SU-DHL-6 (cell line): ENCODE measurements at regions not wholly inside any gene's neighbourhood (a gene's known extent, or its start where the extent isn't known, plus 50 kb on each side); places are given as distances from the start of the nearest gene placed in this dataset.

Experiments
- H2AFZ ChIP-seq: fragments of 200-600 bp; sonication (generic); 2 replicates; pipeline ENCODE4 v1.6.1; 2014; ENCODE audit warnings: low read depth, mild to moderate bottlenecking, moderate library complexity, mixed read lengths, antibody characterized with exemption, low read length; ENCODE audit not compliant: severe bottlenecking
- H3F3A ChIP-seq: fragments of 200-600 bp; shearing (Covaris generic); 2 replicates; pipeline ENCODE4 v1.6.0; 2016; ENCODE audit warnings: antibody characterized with exemption, mild to moderate bottlenecking; ENCODE audit not compliant: insufficient read depth
- H3K27ac ChIP-seq: fragments of 200-600 bp; sonication (generic); 2 replicates; pipeline ENCODE4 v1.5.1; 2016; ENCODE audit warnings: low read depth, mild to moderate bottlenecking, low read length, moderate library complexity, mixed read lengths
- H3K27me3 ChIP-seq: fragments of 200-600 bp; sonication (generic), shearing (Covaris generic); 2 replicates; pipeline ENCODE4 v1.6.0; 2014; ENCODE audit warnings: mild to moderate bottlenecking, low read length
- H3K36me3 ChIP-seq: fragments of 200-600 bp; sonication (generic); 2 replicates; pipeline ENCODE4 v1.6.1; 2014; ENCODE audit warnings: mild to moderate bottlenecking, low read length, mixed read lengths
- H3K4me2 ChIP-seq: fragments of 300-600, 200-600 bp; shearing (Covaris generic), sonication (generic); 2 replicates; pipeline ENCODE4 v1.6.0; 2014; ENCODE audit warnings: low read length, low read depth, mild to moderate bottlenecking; ENCODE audit not compliant: poor library complexity, severe bottlenecking
- H3K4me3 ChIP-seq: fragments of 200-600 bp; sonication (generic); 2 replicates; pipeline ENCODE4 v1.5.1; 2014; ENCODE audit warnings: antibody characterized with exemption, low read length, mild to moderate bottlenecking, mixed read lengths; ENCODE audit not compliant: insufficient read depth, poor library complexity, severe bottlenecking
- H3K79me2 ChIP-seq: fragments of 200-600 bp; sonication (generic); 2 replicates; pipeline ENCODE4 v1.6.1; 2014; ENCODE audit warnings: mild to moderate bottlenecking, low read length, moderate library complexity; ENCODE audit not compliant: insufficient read depth
- H3K9ac ChIP-seq: fragments of 200-600 bp; sonication (generic); 2 replicates; pipeline ENCODE4 v1.7.0; 2014; ENCODE audit warnings: mild to moderate bottlenecking, low read length
- H3K9me2 ChIP-seq: fragments of 200-600 bp; sonication (generic); replicated peaks from 2 replicates; pipeline ENCODE4 v1.6.1; 2014; ENCODE audit warnings: low read length; ENCODE audit not compliant: insufficient read depth
- H3K9me3 ChIP-seq: fragments of 200-600 bp; sonication (generic); 2 replicates; pipeline ENCODE4 v1.6.1; 2014; ENCODE audit warnings: low read length, mixed read lengths; ENCODE audit not compliant: insufficient read depth
- H4K20me1 ChIP-seq: fragments of 200-600 bp; sonication (generic); 2 replicates; pipeline ENCODE4 v1.6.1; 2014; ENCODE audit warnings: low read depth, mild to moderate bottlenecking, antibody characterized with exemption, low read length, moderate library complexity, mixed read lengths
- CTCF ChIP-seq: fragments of 200-600 bp; sonication (generic); IDR thresholded peaks from one replicate; pipeline ENCODE4 v1.5.1; 2017; ENCODE audit warnings: antibody characterized with exemption, mild to moderate bottlenecking, low read length, moderate library complexity; ENCODE audit not compliant: insufficient read depth, poor library complexity, severe bottlenecking
- EZH2phosphoT487 ChIP-seq: fragments of 200-600 bp; sonication (generic), shearing (Covaris generic); conservative IDR thresholded peaks from 2 replicates; pipeline ENCODE4 v1.6.1; 2018; ENCODE audit warnings: mild to moderate bottlenecking, antibody characterized with exemption, low read length, moderate library complexity, mixed read lengths

- H3K9me2 ChIP-seq = no peaks in the 10 kb centered on the region
- H2AFZ ChIP-seq = no peak overlapping the region
- no peaks in the 10 kb centered on the region for H3K36me3 ChIP-seq
- no peak overlapping the region for H3K4me3 ChIP-seq
- no peaks in the 10 kb centered on the region for H3K27me3 ChIP-seq
- H3K9me3 ChIP-seq = no peaks in the 10 kb centered on the region
- no peak overlapping the region for H3K9ac ChIP-seq
- no peak overlapping the region for H3K4me2 ChIP-seq
- no peak overlapping the region for H3K27ac ChIP-seq
- H4K20me1 ChIP-seq = no peaks in the 10 kb centered on the region
- no peak for TF ChIP-seq EZH2phosphoT487
- no peaks in the 10 kb centered on the region for H3F3A ChIP-seq
- no peaks in the 10 kb centered on the region for H3K79me2 ChIP-seq
Observed at GRCh38 chr5:91315701-91316100, 67.4 kb downstream of the ARRDC3 start.

- Histone ChIP-seq H3K9ac (no peak overlapping the region), H3K9me2 (no peaks in the 10 kb centered on the region), H3K27me3 (no peaks in the 10 kb centered on the region), H3K4me3 (no peak overlapping the region), H3K79me2 (no peaks in the 10 kb centered on the region), H3K9me3 (no peaks in the 10 kb centered on the region), H3F3A (no peaks in the 10 kb centered on the region), H2AFZ (no peak overlapping the region), H3K36me3 (no peaks in the 10 kb centered on the region), H3K27ac (no peak overlapping the region), H4K20me1 (no peaks in the 10 kb centered on the region), H3K4me2 (no peak overlapping the region)
- TF ChIP-seq CTCF (no peak), EZH2phosphoT487 (no peak)
Observed at GRCh38 chr5:91313757-91314673, 69.1 kb downstream of the ARRDC3 start.

- no peak for TF ChIP-seq CTCF
- TF ChIP-seq EZH2phosphoT487 = no peak
- Histone ChIP-seq H3K9me2 (no peaks in the 10 kb centered on the region), H3K36me3 (no peaks in the 10 kb centered on the region), H3F3A (no peaks in the 10 kb centered on the region), H3K79me2 (no peaks in the 10 kb centered on the region), H3K4me3 (no peak overlapping the region), H2AFZ (no peak overlapping the region), H3K4me2 (no peak overlapping the region), H3K27ac (no peak overlapping the region), H3K27me3 (no peaks in the 10 kb centered on the region), H4K20me1 (no peaks in the 10 kb centered on the region), H3K9ac (no peak overlapping the region), H3K9me3 (no peaks in the 10 kb centered on the region)
Observed at GRCh38 chr5:91312698-91313097, 70.4 kb downstream of the ARRDC3 start.
